ENCODE measurements at regions not wholly inside any gene's neighbourhood (a gene's known extent, or its start where the extent isn't known, plus 50 kb on each side); places are given as distances from the start of the nearest gene placed in this dataset.
"Not testable (repeated sequence)": the region's sequence is repeated elsewhere in the genome, so short reads cannot be mapped to it uniquely, and the experiment has no call there.

GRCh38 chr3:89944461-89944860 is 837.0 kb downstream of the EPHA3 start:
- peak in 1 of 2 experiments; percentile 75 for DNase-seq (ENCODE audit: low spot score in 2 of 2)
- H3K4me3 ChIP-seq; H3K4me1 ChIP-seq; H3K9me3 ChIP-seq; H3K27me3 ChIP-seq (ENCODE audit: low read depth); in situ Hi-C loops (cut with MboI; ENCODE audit: low sequenced_read_pairs); H3K36me3 ChIP-seq (replicated peaks): not testable (repeated sequence)

- in situ Hi-C loops (cut with MboI; ENCODE audit: low sequenced_read_pairs): no loop called here
- H3K4me3 ChIP-seq: no peak overlapping the region
- H3K4me1 ChIP-seq: no peaks in the 10 kb centered on the region
- H3K27me3 ChIP-seq (ENCODE audit: low read depth): no peaks in the 10 kb centered on the region
- H3K36me3 ChIP-seq (replicated peaks): no peaks in the 10 kb centered on the region
- H3K9me3 ChIP-seq: no peaks in the 10 kb centered on the region
- DNase-seq (ENCODE audit: low spot score in 2 of 2): no peak
Observed at GRCh38 chr3:89946884-89947283, 839.5 kb downstream of the EPHA3 start.

- H3K4me1 ChIP-seq: no peaks in the 10 kb centered on the region
- in situ Hi-C loops (cut with MboI; ENCODE audit: low sequenced_read_pairs): no loop called here
- H3K27me3 ChIP-seq (ENCODE audit: low read depth): no peaks in the 10 kb centered on the region
- H3K36me3 ChIP-seq (replicated peaks): no peaks in the 10 kb centered on the region
- H3K4me3 ChIP-seq: no peak overlapping the region
- H3K9me3 ChIP-seq: no peaks in the 10 kb centered on the region
- DNase-seq (ENCODE audit: low spot score in 2 of 2): no peak
Observed at GRCh38 chr3:89947337-89947954, 840.0 kb downstream of the EPHA3 start.

GRCh38 chr3:89948008-89948407 is 840.6 kb downstream of the EPHA3 start:
- in situ Hi-C loops (cut with MboI; ENCODE audit: low sequenced_read_pairs): no loop called here
- Histone ChIP-seq H3K9me3 (no peaks in the 10 kb centered on the region), H3K27me3 (ENCODE audit: low read depth) (no peaks in the 10 kb centered on the region), H3K36me3 (replicated peaks) (no peaks in the 10 kb centered on the region), H3K4me3 (no peak overlapping the region), H3K4me1 (no peaks in the 10 kb centered on the region)
- DNase-seq (ENCODE audit: low spot score in 2 of 2): no peak

- no peak overlapping the region for H3K4me3 ChIP-seq
- no peak for DNase-seq (ENCODE audit: low spot score in 2 of 2)
- H3K9me3 ChIP-seq: no peaks in the 10 kb centered on the region
- in situ Hi-C loops (cut with MboI; ENCODE audit: low sequenced_read_pairs): no loop called here
- no peaks in the 10 kb centered on the region for H3K4me1 ChIP-seq
- H3K36me3 ChIP-seq (replicated peaks): no peaks in the 10 kb centered on the region
- no peaks in the 10 kb centered on the region for H3K27me3 ChIP-seq (ENCODE audit: low read depth)
Observed at GRCh38 chr3:89950772-89951171, 843.4 kb downstream of the EPHA3 start.

GRCh38 chr3:89954137-89954536 is 846.7 kb downstream of the EPHA3 start:
- Histone ChIP-seq H3K36me3 (replicated peaks) (no peaks in the 10 kb centered on the region), H3K4me1 (no peaks in the 10 kb centered on the region), H3K9me3 (no peaks in the 10 kb centered on the region), H3K27me3 (ENCODE audit: low read depth) (no peaks in the 10 kb centered on the region), H3K4me3 (no peak overlapping the region)
- no peak for DNase-seq (ENCODE audit: low spot score in 2 of 2)
- in situ Hi-C loops (cut with MboI; ENCODE audit: low sequenced_read_pairs): no loop called here

GRCh38 chr3:89955156-89955555 is 847.7 kb downstream of the EPHA3 start:
- DNase-seq (ENCODE audit: low spot score in 2 of 2): no peak
- Histone ChIP-seq H3K9me3 (no peaks in the 10 kb centered on the region), H3K4me3 (no peak overlapping the region), H3K4me1 (no peaks in the 10 kb centered on the region), H3K36me3 (replicated peaks) (no peaks in the 10 kb centered on the region), H3K27me3 (ENCODE audit: low read depth) (no peaks in the 10 kb centered on the region)
- in situ Hi-C loops (cut with MboI; ENCODE audit: low sequenced_read_pairs): no loop called here

- H3K4me3 ChIP-seq: no peak overlapping the region
- DNase-seq (ENCODE audit: low spot score in 2 of 2): no peak
- no peaks in the 10 kb centered on the region for H3K9me3 ChIP-seq
- H3K36me3 ChIP-seq (replicated peaks): no peaks in the 10 kb centered on the region
- H3K4me1 ChIP-seq: no peaks in the 10 kb centered on the region
- H3K27me3 ChIP-seq (ENCODE audit: low read depth): no peaks in the 10 kb centered on the region
- in situ Hi-C loops (cut with MboI; ENCODE audit: low sequenced_read_pairs): no loop called here
Observed at GRCh38 chr3:89957451-89957850, 850.0 kb downstream of the EPHA3 start.

- DNase-seq (ENCODE audit: low spot score in 2 of 2); H3K4me3 ChIP-seq; H3K4me1 ChIP-seq; in situ Hi-C loops (cut with MboI; ENCODE audit: low sequenced_read_pairs); H3K9me3 ChIP-seq; H3K36me3 ChIP-seq (replicated peaks); H3K27me3 ChIP-seq (ENCODE audit: low read depth): not testable (repeated sequence)
Observed at GRCh38 chr3:89958163-89958562, 850.7 kb downstream of the EPHA3 start.

- in situ Hi-C loops (cut with MboI; ENCODE audit: low sequenced_read_pairs): no loop called here
- Histone ChIP-seq H3K36me3 (replicated peaks) (no peaks in the 10 kb centered on the region), H3K9me3 (no peaks in the 10 kb centered on the region), H3K27me3 (ENCODE audit: low read depth) (no peaks in the 10 kb centered on the region), H3K4me3 (no peak overlapping the region), H3K4me1 (no peaks in the 10 kb centered on the region)
- DNase-seq (ENCODE audit: low spot score in 2 of 2): no peak
Observed at GRCh38 chr3:89964347-89964746, 856.9 kb downstream of the EPHA3 start.

- no peaks in the 10 kb centered on the region for H3K9me3 ChIP-seq
- in situ Hi-C loops (cut with MboI; ENCODE audit: low sequenced_read_pairs): no loop called here
- no peak for DNase-seq (ENCODE audit: low spot score in 2 of 2)
- no peaks in the 10 kb centered on the region for H3K4me1 ChIP-seq
- H3K36me3 ChIP-seq (replicated peaks): no peaks in the 10 kb centered on the region
- H3K27me3 ChIP-seq (ENCODE audit: low read depth): no peaks in the 10 kb centered on the region
- H3K4me3 ChIP-seq: no peak overlapping the region
Observed at GRCh38 chr3:89966877-89967665, 859.6 kb downstream of the EPHA3 start.

- no peaks in the 10 kb centered on the region for H3K4me1 ChIP-seq
- no peaks in the 10 kb centered on the region for H3K36me3 ChIP-seq (replicated peaks)
- no peak overlapping the region for H3K4me3 ChIP-seq
- in situ Hi-C loops (cut with MboI; ENCODE audit: low sequenced_read_pairs): no loop called here
- H3K9me3 ChIP-seq: no peaks in the 10 kb centered on the region
- no peak for DNase-seq (ENCODE audit: low spot score in 2 of 2)
- H3K27me3 ChIP-seq (ENCODE audit: low read depth): no peaks in the 10 kb centered on the region
Observed at GRCh38 chr3:89971329-89971728, 863.9 kb downstream of the EPHA3 start.

- Histone ChIP-seq H3K36me3 (replicated peaks) (no peaks in the 10 kb centered on the region), H3K27me3 (ENCODE audit: low read depth) (no peaks in the 10 kb centered on the region)
- in situ Hi-C loops (cut with MboI; ENCODE audit: low sequenced_read_pairs): no loop called here
Observed at GRCh38 chr3:89973156-89973555, 865.7 kb downstream of the EPHA3 start.

GRCh38 chr3:89974903-89975519 is 867.6 kb downstream of the EPHA3 start:
- no peaks in the 10 kb centered on the region for H3K36me3 ChIP-seq (replicated peaks)
- H3K27me3 ChIP-seq (ENCODE audit: low read depth): no peaks in the 10 kb centered on the region
- H3K4me3 ChIP-seq: no peak overlapping the region
- DNase-seq (ENCODE audit: low spot score in 2 of 2): no peak
- no peaks in the 10 kb centered on the region for H3K4me1 ChIP-seq
- in situ Hi-C loops (cut with MboI; ENCODE audit: low sequenced_read_pairs): no loop called here
- H3K9me3 ChIP-seq: no peaks in the 10 kb centered on the region

More at GRCh38 chr3:89973156-89973555, 865.7 kb downstream of the EPHA3 start:
- Histone ChIP-seq H3K4me3 (no peak overlapping the region), H3K9me3 (no peaks in the 10 kb centered on the region), H3K4me1 (no peaks in the 10 kb centered on the region)
- no peak for DNase-seq (ENCODE audit: low spot score in 2 of 2)

Measured in HAP-1 (cell line).